Natural killer cell (primary cell): ENCODE measurements at regions not wholly inside any gene's neighbourhood (a gene's known extent, or its start where the extent isn't known, plus 50 kb on each side); places are given as distances from the start of the nearest gene placed in this dataset.

Experiments used
- ATAC-seq, 3 donors: fragments of 150-1000 bp in 2 of 3; fragments of 200-7000 bp in 1 of 3; cut with Tn5 transposase; 1 replicate in 1 of 3; 2 replicates in 2 of 3; pipeline ENCODE4 v1.10.0; 2021; ENCODE audit warnings: mild to moderate bottlenecking in 2 of 3, moderate library complexity in 2 of 3
- DNase-seq, 2 donors: peaks; one replicate each; pipeline versions ENCODE4 v3.0.0 to v3.0.0-alpha.2; 2013 to 2021; ENCODE audit warnings: mixed read lengths in 1 of 2
- H3K27ac ChIP-seq: one replicate; pipeline ENCODE4 v1.5.1; 2013; ENCODE audit warnings: mild to moderate bottlenecking, low read length
- H3K27me3 ChIP-seq: one replicate; pipeline ENCODE4 v1.6.1; 2013; ENCODE audit warnings: low read length; ENCODE audit not compliant: control insufficient read depth, insufficient read depth
- H3K36me3 ChIP-seq: one replicate; pipeline ENCODE4 v1.6.1; 2013; ENCODE audit warnings: low read length; ENCODE audit not compliant: control insufficient read depth, insufficient read depth
- H3K4me1 ChIP-seq: one replicate; pipeline ENCODE4 v1.6.1; 2013; ENCODE audit warnings: low read length; ENCODE audit not compliant: control insufficient read depth, insufficient read depth
- H3K4me3 ChIP-seq: one replicate; pipeline ENCODE4 v1.5.1; 2013; ENCODE audit warnings: low read length
- H3K9me3 ChIP-seq: one replicate; pipeline ENCODE4 v1.6.1; 2013; ENCODE audit warnings: low read length; ENCODE audit not compliant: control insufficient read depth, insufficient read depth
- H3K27ac Mint-ChIP-seq, 2 donors: one replicate each; pipeline ENCODE4 v1.8.0; 2022; ENCODE audit warnings: mild to moderate bottlenecking in 2 of 2, mixed read lengths in 2 of 2, moderate library complexity in 1 of 2
- H3K27me3 Mint-ChIP-seq, 2 donors: one replicate each; pipeline ENCODE4 v1.8.0; 2022; ENCODE audit warnings: low read depth in 2 of 2, mixed read lengths in 2 of 2
- H3K36me3 Mint-ChIP-seq: one replicate; pipeline ENCODE4 v1.8.0; 2022; ENCODE audit warnings: mixed read lengths
- H3K4me1 Mint-ChIP-seq, 2 donors: one replicate each; pipeline ENCODE4 v1.8.0; 2022; ENCODE audit warnings: mixed read lengths in 2 of 2
- H3K4me3 Mint-ChIP-seq: one replicate; pipeline ENCODE4 v1.8.0; 2022; ENCODE audit warnings: mild to moderate bottlenecking, moderate library complexity, mixed read lengths
- H3K9me3 Mint-ChIP-seq, 2 donors: one replicate each; pipeline ENCODE4 v1.8.0; 2022; ENCODE audit warnings: mixed read lengths in 2 of 2
- WGBS: methylation state at CpG from one replicate; pipeline ENCODE4 v1.1.7; 2013; ENCODE audit warnings: missing lambda C conversion rate; ENCODE audit not compliant: insufficient coverage; 5-methylcytosine and 5-hydroxymethylcytosine counted together
- intact Hi-C: fragments of 100-400 bp; cut with micrococcal nuclease; formaldehyde crosslinking; loops from one replicate; pipeline ENCODE4 v1.14.2; 2022
- TF ChIP-seq, protein P1 (sequence below): fragments of 200-600 bp; IDR thresholded peaks from one replicate; pipeline ENCODE4 v1.8.0; 2022; ENCODE audit warnings: antibody characterized with exemption

DNA sequence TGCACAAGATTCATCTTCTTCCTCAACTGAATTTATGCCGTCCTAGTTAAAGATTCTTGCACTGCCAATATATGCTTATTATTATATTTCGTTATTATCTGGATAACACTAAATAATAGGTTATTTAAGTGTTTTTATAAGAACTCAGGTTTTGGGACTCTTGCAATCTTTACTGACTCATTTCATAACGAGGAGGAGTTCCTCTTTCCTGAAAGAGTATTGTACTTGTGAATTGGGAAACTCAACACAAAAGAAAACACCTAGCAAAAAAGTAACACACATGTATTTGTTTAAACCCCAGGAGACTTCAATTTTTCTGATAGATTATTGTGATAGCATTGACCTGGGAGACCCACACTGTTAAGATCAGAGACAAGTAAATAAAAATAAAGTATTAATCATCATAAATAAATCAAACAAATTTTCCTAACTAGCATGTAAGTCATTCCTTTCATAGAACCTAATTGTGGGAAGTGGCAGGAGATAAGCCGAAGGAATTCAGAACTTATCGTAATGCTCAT is 505.8 kb downstream of the KCNJ2 start:
- no peaks in the 10 kb centered on the region for H3K36me3 Mint-ChIP-seq
- TF ChIP-seq, protein P1, sequence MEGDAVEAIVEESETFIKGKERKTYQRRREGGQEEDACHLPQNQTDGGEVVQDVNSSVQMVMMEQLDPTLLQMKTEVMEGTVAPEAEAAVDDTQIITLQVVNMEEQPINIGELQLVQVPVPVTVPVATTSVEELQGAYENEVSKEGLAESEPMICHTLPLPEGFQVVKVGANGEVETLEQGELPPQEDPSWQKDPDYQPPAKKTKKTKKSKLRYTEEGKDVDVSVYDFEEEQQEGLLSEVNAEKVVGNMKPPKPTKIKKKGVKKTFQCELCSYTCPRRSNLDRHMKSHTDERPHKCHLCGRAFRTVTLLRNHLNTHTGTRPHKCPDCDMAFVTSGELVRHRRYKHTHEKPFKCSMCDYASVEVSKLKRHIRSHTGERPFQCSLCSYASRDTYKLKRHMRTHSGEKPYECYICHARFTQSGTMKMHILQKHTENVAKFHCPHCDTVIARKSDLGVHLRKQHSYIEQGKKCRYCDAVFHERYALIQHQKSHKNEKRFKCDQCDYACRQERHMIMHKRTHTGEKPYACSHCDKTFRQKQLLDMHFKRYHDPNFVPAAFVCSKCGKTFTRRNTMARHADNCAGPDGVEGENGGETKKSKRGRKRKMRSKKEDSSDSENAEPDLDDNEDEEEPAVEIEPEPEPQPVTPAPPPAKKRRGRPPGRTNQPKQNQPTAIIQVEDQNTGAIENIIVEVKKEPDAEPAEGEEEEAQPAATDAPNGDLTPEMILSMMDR = no peak
- no peaks in the 10 kb centered on the region for H3K27me3 Mint-ChIP-seq
- H3K27ac Mint-ChIP-seq = no peak overlapping the region
- no peaks in the 10 kb centered on the region for H3K27me3 ChIP-seq
- peaks cover under 1% of the 10 kb centered on the region for H3K9me3 ChIP-seq
- H3K9me3 Mint-ChIP-seq = peaks cover 4 to 11% of the 10 kb centered on the region in 2 donors
- H3K4me1 ChIP-seq = no peaks in the 10 kb centered on the region
- no peak for ATAC-seq
- H3K27ac ChIP-seq = no peak overlapping the region
- H3K4me3 Mint-ChIP-seq = no peak overlapping the region
- WGBS = no CpG with 5 or more reads among the region's 5 CpGs
- H3K4me1 Mint-ChIP-seq = no peaks in the 10 kb centered on the region
- no peaks in the 10 kb centered on the region for H3K36me3 ChIP-seq
- intact Hi-C loops = no loop called here
- DNase-seq = no peak
- H3K4me3 ChIP-seq = no peak overlapping the region

DNA sequence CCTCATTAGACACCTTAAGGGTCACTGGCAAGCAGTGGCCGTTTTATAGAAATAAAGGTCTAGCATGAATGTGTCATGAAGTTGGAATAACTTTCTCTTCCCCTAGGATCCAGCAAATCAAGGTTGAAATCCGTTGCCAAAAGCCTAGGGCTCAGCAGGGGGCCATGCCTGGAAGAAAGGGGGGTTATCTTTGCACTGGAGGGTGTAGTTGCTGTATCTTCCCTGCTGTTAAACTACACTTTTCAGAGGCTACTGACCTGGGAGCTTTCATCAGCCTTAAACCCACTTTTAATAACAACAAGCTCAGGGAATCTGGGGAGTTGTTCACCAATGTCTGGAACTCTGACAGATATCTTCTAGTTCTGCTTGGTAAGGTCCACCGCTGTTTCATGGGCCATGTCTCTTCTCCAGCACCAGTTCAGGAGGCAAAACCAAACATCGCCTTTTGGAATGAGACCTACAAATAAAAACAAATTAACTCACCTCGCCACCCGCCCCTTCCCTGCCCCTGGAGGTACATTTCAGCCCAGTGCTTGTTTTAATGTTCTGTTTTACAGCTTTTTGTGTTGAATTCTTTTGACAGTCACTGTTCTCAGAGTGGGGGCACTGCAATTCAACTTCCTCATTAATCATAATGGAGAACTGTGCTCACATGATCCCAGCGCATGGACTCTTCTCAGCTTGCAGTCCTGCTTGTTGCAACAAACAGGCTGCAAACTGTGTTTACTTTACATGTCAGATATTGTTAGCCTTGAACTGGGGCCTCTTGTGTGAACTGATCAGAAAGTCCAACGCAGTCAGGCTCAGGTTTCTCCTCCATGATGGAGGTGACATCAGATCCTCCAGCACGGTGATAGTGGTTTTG is 508.7 kb downstream of the KCNJ2 start:
- Mint-ChIP-seq H3K27ac (no peak overlapping the region), H3K27me3 (no peaks in the 10 kb centered on the region), H3K36me3 (no peaks in the 10 kb centered on the region), H3K9me3 (peaks cover 2 to 6% of the 10 kb centered on the region in 2 donors), H3K4me1 (no peaks in the 10 kb centered on the region), H3K4me3 (no peak overlapping the region)
- no peak overlapping the region for H3K4me3 ChIP-seq
- no peak overlapping the region for H3K27ac ChIP-seq
- 82% methylated on average over 8 of the region's 9 CpGs for WGBS
- DNase-seq (no peak), ATAC-seq (no peak)
- intact Hi-C loops = no loop called here
- H3K27me3 ChIP-seq = no peaks in the 10 kb centered on the region
- H3K4me1 ChIP-seq = no peaks in the 10 kb centered on the region
- TF ChIP-seq, protein P1 = no peak
- H3K36me3 ChIP-seq = no peaks in the 10 kb centered on the region
- H3K9me3 ChIP-seq = no peaks in the 10 kb centered on the region

DNA sequence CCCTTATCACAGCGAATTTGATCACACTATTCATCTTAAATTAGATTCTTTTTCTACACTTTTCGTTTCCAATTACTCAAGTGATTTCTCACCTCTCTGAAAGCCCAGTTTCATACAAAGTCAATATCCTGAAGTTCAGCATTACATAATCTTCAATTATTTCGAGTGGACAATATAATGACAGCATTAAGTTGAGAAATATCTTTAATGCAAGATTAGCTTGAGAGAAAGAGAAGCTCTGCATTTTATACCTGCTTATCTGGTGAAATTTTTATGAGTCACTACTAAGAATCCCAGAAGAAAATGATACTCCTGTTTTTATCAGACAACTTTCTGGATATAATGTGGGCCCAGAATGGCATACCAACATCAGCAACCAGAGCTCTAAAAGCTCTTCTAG is 509.6 kb downstream of the KCNJ2 start:
- Histone ChIP-seq H3K36me3 (no peaks in the 10 kb centered on the region), H3K4me1 (no peaks in the 10 kb centered on the region), H3K27me3 (no peaks in the 10 kb centered on the region), H3K9me3 (no peaks in the 10 kb centered on the region), H3K4me3 (no peak overlapping the region), H3K27ac (no peak overlapping the region)
- Mint-ChIP-seq H3K9me3 (peaks cover 0 to 4% of the 10 kb centered on the region in 2 donors), H3K27me3 (no peaks in the 10 kb centered on the region), H3K36me3 (no peaks in the 10 kb centered on the region), H3K4me1 (no peaks in the 10 kb centered on the region), H3K4me3 (no peak overlapping the region), H3K27ac (no peak overlapping the region)
- ATAC-seq = no peak
- intact Hi-C loops = no loop called here
- no peak for DNase-seq
- 67% methylated on average over 2 of the region's 3 CpGs for WGBS
- TF ChIP-seq, protein P1 = no peak
